ENCODE measurements at regions not wholly inside any gene's neighbourhood (a gene's known extent, or its start where the extent isn't known, plus 50 kb on each side); places are given as distances from the start of the nearest gene placed in this dataset.

DNA sequence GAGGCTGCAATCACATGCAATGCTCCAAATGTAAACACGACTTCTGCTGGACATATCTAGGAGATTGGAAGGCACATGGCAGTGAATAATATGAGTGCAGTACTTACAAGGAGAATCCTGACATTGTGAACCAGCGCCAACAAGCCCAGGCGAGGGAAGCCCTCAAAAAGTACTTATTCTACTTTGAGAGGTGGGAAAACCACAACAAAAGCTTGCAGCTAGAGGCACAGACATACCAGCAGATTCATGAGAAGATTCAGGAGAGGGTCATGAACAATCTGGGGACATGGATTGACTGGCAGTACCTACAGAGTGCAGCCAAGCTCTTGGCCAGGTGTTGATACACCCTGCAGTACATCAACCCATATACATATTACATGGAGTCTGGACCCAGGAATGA lies 475.7 kb upstream of the CDH2 start:
- FAIRE-seq (no peak), ATAC-seq (no peak), DNase-seq (ENCODE audit: low read depth in 1 of 2, low spot score in 1 of 2) (no peak)
- ChIA-PET CTCF (no interaction called here), POLR2A (no interaction called here)
- WGBS (ENCODE audit: missing lambda C conversion rate): 43% methylated on average over 3 of the region's 3 CpGs
- H3K9me3 ChIP-seq: no peaks in the 10 kb centered on the region
- TF ChIP-seq EHMT2 (IDR thresholded peaks at IDR 0.05; ENCODE audit: low read depth): no peak
- no peak overlapping the region for H3K4me2 ChIP-seq
- no peak overlapping the region for H3K27ac ChIP-seq
- H3K4me3 ChIP-seq: no peak overlapping the region
- no peaks in the 10 kb centered on the region for H3K4me1 ChIP-seq

DNA sequence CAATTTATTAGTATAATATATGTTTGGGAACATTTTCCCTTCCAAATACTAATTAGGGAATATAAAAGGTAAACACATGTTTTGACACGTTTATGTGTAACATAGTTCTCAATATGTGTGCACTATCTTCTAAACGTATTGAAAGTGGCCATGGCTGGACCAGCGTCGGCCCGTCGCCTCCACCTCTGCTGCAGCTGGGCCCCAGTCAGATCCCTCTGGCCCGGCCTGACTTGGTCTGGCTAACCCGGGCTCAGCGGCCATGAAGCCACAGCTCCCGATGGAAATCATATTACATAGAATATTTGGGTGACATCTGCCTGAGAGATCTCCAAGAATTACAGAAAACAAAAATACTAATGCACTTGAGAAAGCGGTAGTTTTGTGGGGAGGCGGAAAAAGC lies 474.4 kb upstream of the CDH2 start:
- ChIA-PET CTCF (no interaction called here), POLR2A (no interaction called here)
- H3K9me3 ChIP-seq: no peaks in the 10 kb centered on the region
- TF ChIP-seq RCOR1 (IDR thresholded peaks at IDR 0.05; ENCODE audit: low read depth, low read length) (no peak), KDM1A (IDR thresholded peaks at IDR 0.05; ENCODE audit: low read depth) (no peak), HOXB13 (CRISPR knock-in tag; IDR thresholded peaks at IDR 0.05; ENCODE audit: low read depth) (no peak), HDAC2 (IDR thresholded peaks at IDR 0.05) (no peak), FOSB (CRISPR knock-in tag; IDR thresholded peaks at IDR 0.05) (no peak), ZNF302 (CRISPR knock-in tag; IDR thresholded peaks at IDR 0.05) (no peak), CBX2 (IDR thresholded peaks at IDR 0.05; ENCODE audit: borderline replicate concordance, low read depth) (no peak), TFCP2L1 (CRISPR knock-in tag; IDR thresholded peaks at IDR 0.05) (no peak), SREBF2 (IDR thresholded peaks at IDR 0.05) (no peak), RNF2 (IDR thresholded peaks at IDR 0.05; ENCODE audit: borderline replicate concordance, low read depth) (no peak), POLR2AphosphoS2 (conservative IDR thresholded peaks at IDR 0.05; ENCODE audit: low read length) (no peak), MAFK (IDR thresholded peaks at IDR 0.05; ENCODE audit: partially characterized antibody) (no peak), BHLHE40 (IDR thresholded peaks at IDR 0.05; ENCODE audit: low read depth, low read length) (no peak)
- TF ChIP-seq, protein P1, sequence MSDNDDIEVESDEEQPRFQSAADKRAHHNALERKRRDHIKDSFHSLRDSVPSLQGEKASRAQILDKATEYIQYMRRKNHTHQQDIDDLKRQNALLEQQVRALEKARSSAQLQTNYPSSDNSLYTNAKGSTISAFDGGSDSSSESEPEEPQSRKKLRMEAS (IDR thresholded peaks at IDR 0.05): no peak
- TF ChIP-seq, protein P2, sequence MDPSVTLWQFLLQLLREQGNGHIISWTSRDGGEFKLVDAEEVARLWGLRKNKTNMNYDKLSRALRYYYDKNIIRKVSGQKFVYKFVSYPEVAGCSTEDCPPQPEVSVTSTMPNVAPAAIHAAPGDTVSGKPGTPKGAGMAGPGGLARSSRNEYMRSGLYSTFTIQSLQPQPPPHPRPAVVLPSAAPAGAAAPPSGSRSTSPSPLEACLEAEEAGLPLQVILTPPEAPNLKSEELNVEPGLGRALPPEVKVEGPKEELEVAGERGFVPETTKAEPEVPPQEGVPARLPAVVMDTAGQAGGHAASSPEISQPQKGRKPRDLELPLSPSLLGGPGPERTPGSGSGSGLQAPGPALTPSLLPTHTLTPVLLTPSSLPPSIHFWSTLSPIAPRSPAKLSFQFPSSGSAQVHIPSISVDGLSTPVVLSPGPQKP (IDR thresholded peaks at IDR 0.05; ENCODE audit: low read depth, low read length): no peak
- DNase-seq (ENCODE audit: low read depth in 1 of 2, low spot score in 1 of 2): no peak
- H3K4me1 ChIP-seq: no peaks in the 10 kb centered on the region
- no peak for FAIRE-seq
- ATAC-seq: no peak
- no peak overlapping the region for H3K4me3 ChIP-seq
- H3K27ac ChIP-seq: no peak overlapping the region
- 41% methylated on average over 11 of the region's 12 CpGs for WGBS (ENCODE audit: missing lambda C conversion rate)
- no peak overlapping the region for H3K4me2 ChIP-seq

DNA sequence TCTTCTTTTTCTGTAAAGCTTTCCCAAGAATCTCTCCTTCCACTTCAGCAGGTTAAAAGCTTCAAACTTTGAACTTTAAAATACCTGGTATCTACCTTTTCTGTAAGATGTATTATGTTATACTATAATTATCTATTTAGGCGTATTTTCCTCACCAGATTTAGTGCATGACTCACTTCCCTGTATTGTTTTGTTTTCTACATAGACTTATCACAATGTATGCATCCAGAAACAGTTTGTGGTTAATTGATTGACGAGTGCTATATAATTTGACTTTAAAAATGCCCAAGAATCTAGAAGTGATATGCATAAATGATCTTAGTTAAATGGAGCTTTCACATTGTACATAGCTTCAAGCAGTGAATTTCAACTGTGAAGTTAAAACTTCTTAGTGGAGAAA lies 473.9 kb upstream of the CDH2 start:
- Histone ChIP-seq H3K4me2 (no peak overlapping the region), H3K4me3 (no peak overlapping the region), H3K27ac (no peak overlapping the region), H3K4me1 (no peaks in the 10 kb centered on the region), H3K9me3 (no peaks in the 10 kb centered on the region)
- POLR2A ChIA-PET: no interaction called here
- 32% methylated on average over 2 of the region's 2 CpGs for WGBS (ENCODE audit: missing lambda C conversion rate)
- DNase-seq (ENCODE audit: low read depth in 1 of 2, low spot score in 1 of 2) (no peak), FAIRE-seq (no peak), ATAC-seq (no peak)
- TF ChIP-seq TFCP2L1 (CRISPR knock-in tag; IDR thresholded peaks at IDR 0.05) (no peak), NPAS2 (CRISPR knock-in tag; IDR thresholded peaks at IDR 0.05; ENCODE audit: borderline replicate concordance) (no peak), FOXS1 (CRISPR knock-in tag; IDR thresholded peaks at IDR 0.05) (no peak), ESRRA (IDR thresholded peaks at IDR 0.05; ENCODE audit: borderline replicate concordance, low read length) (no peak), KDM5A (IDR thresholded peaks at IDR 0.05) (no peak), MYC (IDR thresholded peaks at IDR 0.05; ENCODE audit: borderline replicate concordance, low read length) (no peak), CHD4 (IDR thresholded peaks at IDR 0.05; ENCODE audit: borderline replicate concordance) (no peak), RNF2 (IDR thresholded peaks at IDR 0.05; ENCODE audit: borderline replicate concordance, low read depth) (no peak), ZFP36 (IDR thresholded peaks at IDR 0.05; ENCODE audit: borderline replicate concordance, partially characterized antibody) (no peak)
- TF ChIP-seq, protein P3, sequence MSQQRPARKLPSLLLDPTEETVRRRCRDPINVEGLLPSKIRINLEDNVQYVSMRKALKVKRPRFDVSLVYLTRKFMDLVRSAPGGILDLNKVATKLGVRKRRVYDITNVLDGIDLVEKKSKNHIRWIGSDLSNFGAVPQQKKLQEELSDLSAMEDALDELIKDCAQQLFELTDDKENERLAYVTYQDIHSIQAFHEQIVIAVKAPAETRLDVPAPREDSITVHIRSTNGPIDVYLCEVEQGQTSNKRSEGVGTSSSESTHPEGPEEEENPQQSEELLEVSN (IDR thresholded peaks at IDR 0.05; ENCODE audit: borderline replicate concordance, low read depth): no peak
- TF ChIP-seq, protein P4, sequence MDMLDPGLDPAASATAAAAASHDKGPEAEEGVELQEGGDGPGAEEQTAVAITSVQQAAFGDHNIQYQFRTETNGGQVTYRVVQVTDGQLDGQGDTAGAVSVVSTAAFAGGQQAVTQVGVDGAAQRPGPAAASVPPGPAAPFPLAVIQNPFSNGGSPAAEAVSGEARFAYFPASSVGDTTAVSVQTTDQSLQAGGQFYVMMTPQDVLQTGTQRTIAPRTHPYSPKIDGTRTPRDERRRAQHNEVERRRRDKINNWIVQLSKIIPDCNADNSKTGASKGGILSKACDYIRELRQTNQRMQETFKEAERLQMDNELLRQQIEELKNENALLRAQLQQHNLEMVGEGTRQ (IDR thresholded peaks at IDR 0.05): no peak
- TF ChIP-seq, protein P5, sequence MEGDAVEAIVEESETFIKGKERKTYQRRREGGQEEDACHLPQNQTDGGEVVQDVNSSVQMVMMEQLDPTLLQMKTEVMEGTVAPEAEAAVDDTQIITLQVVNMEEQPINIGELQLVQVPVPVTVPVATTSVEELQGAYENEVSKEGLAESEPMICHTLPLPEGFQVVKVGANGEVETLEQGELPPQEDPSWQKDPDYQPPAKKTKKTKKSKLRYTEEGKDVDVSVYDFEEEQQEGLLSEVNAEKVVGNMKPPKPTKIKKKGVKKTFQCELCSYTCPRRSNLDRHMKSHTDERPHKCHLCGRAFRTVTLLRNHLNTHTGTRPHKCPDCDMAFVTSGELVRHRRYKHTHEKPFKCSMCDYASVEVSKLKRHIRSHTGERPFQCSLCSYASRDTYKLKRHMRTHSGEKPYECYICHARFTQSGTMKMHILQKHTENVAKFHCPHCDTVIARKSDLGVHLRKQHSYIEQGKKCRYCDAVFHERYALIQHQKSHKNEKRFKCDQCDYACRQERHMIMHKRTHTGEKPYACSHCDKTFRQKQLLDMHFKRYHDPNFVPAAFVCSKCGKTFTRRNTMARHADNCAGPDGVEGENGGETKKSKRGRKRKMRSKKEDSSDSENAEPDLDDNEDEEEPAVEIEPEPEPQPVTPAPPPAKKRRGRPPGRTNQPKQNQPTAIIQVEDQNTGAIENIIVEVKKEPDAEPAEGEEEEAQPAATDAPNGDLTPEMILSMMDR (IDR thresholded peaks at IDR 0.05): no peak
- CTCF ChIA-PET: no interaction called here
